ENCODE measurements at regions not wholly inside any gene's neighbourhood (a gene's known extent, or its start where the extent isn't known, plus 50 kb on each side); places are given as distances from the start of the nearest gene placed in this dataset.

DNA sequence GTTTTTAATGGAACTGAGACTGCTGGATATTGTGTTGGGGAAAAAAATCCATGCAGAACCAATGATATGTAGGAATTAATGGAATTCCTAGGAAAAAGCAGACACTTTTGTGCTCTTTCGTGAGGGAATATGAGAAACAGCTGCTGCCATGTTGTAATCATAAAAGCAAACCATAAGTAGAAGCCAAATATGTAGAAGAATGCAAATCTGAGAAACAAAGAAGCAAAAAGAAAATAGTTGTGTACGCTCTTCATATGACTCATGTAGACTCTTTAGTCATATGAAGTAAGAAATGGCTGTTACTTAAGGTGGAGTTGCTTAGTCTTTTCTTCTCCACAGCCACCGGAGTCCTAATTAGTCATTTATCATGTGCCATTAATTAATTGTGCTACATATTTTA, 298.6 kb upstream of the ZNF717 start:
- DNase-seq = no peak

DNA sequence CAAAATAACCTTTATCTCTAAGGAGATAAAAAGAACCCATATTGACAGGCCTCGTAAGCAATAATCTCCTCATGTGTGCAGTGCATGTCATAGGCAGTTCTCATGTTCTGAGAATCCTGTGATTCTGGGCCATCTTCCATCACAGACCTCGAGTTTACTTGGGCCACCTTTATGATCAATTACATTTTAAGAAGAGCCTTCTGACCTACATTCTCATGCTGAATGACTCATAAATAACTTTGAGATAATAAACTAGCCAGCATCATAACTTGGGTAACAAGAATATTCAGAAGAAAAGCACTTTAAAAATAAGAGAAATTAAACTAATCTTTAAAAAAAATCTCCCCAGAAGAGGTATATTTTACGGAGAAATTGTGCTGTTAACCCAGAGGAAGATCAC, 310.7 kb upstream of the ZNF717 start:
- DNase-seq = no peak

DNA sequence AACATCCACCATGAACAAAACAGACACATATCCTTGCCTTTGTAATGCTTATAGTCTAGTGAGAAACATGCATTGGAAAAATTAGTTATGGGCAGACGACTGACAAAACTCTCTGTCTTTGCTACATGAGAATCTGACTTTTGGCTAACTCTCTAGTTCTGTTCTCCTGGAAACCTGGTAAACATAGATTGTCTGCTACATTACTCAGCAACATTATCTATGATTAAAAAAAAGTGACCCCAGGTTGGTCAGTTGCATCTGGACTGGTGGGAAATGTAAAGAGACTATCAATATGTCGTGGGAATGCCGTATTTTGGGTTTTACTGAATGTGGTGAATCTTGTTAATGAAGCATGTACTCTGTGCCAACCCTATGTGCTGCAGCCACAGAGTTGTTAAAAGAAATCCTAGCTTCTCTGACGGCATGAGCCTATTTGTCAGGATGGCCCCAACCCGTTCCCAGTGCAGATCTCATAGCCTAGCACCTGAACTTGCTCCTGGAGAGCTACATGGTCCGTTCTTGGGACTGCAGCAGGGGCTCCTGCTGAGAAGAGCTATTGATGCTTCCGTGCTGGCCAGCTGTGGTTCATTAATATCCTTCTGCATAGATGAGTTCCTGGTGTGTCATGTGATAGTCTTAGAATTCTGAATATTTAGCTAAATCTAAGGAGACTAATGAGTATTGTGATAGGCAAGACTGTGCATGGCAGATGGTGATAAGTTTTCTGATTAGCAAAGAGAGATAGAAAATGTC, 311.7 kb upstream of the ZNF717 start:
- no peak for DNase-seq

DNA sequence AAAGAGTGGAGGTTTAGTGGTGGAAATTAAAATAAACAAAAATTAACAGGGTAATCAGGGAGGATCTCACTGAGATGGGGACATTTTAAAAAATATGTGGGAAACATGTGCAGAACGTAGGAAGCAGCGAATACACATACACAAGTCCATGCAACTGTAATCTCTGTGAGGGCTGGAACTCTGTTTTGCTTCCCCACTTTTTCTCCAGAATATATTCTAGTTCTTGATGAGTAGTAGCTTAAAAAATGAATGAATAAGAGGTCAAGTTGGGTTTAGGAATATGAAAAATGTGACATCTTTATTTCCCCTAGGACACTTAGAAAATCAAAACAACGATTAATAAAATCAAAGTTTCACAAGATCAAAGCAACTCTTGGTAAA, 312.2 kb upstream of the ZNF717 start:
- no peak for DNase-seq

DNA sequence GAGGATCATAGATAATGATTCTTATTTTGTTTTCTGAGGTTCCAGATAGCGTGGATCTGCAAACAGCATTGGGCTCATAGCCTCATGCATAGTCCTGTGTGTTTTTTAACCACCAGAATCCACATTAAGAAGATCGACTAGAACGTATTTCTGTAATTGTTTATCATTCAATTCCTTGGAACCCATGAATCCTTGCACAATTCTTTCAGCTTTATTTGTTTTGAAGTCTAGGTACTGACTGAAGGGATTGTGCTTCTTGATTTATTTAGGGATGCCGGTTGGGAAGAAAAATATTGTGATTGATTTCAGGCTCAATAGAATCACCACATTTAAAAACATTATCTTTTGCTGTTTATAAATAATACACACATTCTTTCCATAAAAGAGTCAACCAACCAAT, 314.6 kb upstream of the ZNF717 start:
- DNase-seq = no peak

DNA sequence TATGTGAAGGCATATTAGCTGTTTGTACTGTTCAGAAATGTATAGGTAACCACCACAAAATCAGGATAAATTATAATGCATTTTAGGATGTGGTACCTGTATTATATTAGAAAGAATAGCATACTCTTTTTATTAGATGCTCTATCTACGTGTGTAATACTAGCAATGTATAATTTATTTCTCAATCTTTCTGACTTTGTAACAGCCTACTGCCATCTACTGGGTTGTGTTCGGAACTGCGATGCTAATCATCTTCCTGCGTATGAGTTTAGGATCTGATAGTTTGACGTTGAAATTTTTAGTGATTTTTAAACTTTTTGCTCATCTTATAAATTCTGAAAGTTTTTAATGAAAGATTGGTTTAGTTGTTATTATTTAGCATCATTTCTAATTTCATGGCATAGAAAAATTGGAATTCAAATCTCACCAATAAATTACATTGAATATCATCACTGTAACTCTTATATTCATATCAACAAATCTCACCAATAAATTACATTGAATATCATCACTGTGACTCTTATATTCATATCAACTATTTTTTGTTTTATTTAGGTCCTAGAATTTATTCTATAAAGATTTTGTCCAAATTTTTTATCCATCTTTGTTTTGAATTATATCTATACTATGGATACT, 322.7 kb upstream of the ZNF717 start:
- peak; percentile 31 for DNase-seq

DNA sequence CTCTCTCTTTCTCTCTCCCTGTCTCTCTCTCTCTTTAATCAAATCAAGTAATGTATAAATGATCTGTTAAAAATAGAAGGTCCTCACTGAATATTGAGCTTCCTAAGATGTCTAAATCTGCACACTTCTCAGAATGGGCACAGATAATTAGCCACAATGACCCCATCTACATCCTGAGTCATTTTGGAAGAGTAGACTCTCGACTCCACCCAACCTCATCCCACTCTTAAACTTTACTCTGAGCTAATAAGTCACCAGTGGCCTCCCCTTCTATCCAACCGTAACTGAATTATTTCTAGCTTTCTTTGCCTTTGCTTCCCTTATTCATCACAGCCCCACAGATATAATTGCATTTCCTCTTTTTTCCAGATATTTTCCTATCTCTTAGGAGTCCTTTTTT, 326.5 kb upstream of the ZNF717 start:
- no peak for DNase-seq

DNA sequence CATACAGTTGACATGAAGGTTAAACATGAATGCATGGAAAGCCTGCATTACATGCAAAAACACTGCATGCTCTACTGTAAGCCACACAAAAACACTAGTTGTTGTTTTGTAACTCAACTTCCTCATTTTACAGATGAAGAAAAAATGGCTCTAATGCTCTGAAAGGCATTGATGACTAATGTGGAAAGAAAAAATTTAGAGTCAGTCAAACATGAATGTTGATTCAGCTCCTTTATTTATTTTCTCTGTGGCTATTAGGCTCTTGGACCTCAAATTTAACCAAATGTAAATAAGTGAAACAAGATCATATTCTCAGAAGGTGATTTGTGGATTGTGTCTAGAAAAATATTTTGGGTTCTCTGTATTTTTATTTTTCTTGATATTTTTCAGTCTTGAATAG, 336.7 kb upstream of the ZNF717 start:
- DNase-seq = no peak

DNA sequence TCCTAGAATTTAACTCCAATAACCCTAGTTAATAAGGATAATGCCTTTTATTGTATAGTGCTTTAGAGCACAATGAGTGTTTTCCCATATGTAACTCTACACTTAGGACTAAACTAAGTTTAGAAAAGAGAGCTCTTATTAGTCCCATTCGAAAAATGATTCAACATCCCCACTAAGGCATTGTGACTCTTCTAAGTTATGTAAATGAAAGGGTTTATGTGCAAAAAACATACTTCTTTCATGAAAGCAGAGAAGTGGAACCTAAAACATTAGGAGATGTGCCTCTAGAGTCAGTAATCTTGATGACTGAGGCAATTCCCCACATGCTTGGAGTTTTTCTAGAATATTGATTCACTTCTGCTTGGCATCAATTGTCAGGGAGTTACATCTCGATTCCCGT, 344.1 kb upstream of the ZNF717 start:
- DNase-seq = no peak

DNA sequence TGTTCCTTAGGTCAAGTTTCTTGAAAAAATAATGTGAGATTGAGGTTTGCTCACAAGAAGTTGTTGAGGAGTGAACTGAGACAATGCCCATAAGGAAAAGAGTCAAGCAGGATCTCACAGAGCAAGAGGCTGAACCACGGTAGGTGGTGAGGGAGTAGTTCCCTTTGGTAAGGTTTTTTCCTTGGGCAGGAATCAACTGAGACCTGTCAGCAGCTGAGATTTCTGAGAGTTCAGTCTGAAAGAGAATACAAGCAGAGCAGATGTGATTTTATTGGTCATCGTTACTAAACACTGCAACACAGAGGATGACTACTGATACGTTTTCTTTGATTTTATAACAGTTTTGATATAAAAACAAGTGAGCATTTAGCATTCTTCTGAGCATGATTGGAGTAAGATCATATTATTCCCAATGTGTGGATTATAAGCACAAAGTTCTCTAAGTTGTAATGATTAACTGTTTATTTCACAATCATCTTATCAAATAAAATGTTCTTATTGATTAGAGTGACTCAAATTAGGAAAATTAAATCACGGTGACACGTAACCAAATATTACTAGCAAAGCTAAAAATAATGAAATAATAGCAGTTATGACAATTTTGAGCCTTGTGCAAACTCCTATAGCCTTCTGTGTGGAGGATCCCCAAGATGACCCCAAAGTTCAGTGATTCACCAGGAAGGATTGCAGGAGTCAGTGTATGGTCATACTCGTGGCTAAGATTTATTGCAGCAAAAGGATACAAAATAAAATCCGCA, 346.2 kb upstream of the ZNF717 start:
- DNase-seq = no peak

DNA sequence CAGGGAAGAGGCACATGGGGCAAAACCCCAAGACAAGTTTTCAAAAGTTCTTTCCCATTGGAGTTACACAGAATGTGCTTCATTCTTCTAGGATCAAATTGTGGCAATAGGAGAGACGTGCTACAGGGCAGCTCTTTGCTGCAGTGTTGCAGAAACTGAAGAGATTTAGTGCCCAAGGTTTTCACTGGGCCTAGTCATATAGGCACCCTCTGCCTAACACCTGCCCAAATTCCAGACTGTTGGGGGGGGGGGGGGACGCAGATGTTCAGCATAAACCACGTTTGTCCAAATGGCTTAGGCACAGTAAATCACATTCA, 346.8 kb upstream of the ZNF717 start:
- no peak for DNase-seq

DNA sequence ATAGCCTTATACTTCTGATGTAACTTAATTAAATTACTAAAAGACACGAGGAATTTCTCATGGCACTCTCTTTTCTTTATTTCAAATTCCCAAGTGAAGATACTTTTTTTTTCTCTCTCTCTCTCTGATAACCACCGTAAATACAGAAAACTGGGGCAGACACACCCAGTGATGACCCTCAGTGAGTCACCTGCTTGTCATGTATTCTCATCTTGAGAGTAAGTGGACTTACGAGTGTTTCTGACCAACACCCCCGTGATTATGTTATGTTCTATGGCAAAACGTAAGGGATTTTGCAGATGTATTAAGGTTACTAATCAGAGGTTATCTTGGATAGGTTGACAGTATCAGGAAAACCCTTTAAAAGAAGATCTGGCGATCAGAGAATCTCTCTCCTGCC, 348.8 kb upstream of the ZNF717 start:
- no peak for DNase-seq

DNA sequence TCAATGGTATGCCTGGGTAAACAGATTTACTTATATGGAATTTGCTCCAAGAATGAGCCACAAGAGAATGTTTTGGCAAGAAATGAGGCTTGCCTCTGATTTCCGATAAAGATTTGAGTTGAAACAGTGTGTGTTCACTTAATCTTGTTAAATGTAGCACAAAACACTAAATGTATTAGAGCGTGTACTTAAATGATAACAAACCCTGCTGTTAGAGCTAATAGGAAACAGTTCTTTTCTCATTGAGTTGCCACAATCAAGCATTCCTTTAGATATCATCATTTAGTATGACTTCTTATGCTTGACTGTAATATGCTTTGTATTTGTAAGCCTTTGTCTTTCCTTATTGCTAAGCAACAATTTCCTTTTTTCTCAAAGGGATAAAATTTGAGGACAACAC, 353.6 kb upstream of the ZNF717 start:
- no peak for DNase-seq

DNA sequence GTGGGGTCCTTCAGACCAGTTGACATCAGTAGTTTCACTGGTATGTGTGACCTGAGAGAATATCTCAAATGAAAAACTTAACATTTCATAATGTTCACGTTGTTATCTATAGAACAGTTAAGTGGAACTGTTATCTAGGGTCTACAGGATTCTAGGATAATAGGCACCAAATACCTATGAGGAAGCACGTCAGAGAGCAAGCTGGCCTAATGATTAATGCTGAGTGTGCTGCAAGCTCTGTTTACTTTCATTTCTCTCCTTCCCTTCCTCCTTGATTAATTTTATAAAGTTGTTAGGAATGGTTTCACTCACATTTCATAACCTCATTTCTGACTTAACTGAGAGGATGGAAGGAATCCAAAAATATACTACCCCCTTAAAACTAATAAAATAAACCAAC, 362.5 kb upstream of the ZNF717 start:
- no peak for DNase-seq

DNA sequence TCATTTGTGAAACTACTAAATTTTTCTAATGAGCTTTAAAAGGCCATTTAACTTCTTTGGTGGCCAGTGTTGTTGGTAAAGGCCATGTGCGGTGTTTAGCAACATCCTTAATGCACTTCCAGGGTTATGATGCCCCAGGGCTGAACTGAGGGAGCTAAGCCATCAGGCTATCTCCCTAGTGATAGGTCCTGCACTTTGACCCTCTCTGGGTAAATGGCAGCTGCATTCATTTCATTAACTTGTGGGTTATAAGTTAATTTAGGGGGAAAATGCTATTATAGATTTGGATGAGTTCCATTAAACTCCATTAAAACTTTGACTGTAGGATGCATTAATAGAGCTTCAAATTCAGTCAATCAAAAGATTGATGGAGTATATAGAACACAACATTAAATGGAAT, 366.7 kb upstream of the ZNF717 start:
- DNase-seq = no peak

DNA sequence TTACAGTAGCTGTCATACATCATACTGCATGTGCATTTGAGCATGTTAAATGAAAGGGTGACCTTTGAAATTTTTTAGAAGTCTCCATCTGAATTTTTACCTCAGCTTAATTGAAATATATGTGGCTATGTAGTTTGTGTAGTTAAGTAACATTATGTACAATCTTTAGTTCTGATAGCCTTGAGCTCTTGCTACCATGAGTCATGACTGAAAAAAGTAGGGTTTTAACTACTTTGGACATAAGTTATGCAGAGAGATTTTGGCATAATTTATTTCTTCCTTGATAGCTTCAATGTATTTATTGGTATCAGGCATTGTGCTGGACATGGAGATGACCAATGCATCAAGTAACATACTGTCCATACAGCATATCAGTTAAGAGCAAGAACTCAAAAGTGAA, 376.5 kb upstream of the ZNF717 start:
- no peak for DNase-seq

DNA sequence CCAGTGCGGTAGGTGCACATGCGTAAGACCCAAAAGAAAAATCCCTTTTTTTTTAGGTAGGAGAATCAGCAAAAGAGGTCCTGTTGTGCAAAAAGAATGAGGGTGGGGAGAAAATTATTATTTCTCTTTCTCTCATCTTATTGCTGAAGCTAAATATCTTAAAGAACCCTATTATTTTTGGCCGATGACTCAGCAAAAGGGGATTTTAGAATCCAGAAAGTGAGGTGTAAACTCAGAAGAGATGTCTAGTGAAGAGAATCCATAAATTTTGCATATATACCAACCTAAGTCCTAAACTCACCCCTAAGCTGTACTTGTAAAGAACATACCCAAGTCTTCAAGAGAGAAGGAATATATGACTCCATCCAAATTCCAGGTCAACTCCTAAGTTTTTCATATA, 386.3 kb upstream of the ZNF717 start:
- DNase-seq = no peak

DNA sequence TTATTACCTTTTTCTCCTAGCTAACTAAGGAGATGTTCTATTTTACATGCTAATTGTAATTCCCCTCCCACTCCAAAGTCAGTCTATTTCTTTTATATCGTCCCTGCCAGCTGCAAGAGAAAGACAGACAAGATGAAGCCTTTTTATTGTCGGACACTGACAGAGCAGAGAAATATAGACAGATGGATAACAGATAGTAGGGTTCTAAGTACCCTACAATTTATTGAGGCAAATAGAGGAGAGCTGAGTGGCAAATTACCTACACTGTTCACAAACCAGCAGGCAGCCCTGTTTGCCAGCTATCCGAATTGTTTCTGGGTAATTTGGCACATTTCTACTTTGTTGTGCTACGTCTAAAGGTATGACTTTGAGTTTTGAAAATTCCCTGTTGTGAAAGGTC, 392.3 kb upstream of the ZNF717 start:
- DNase-seq = no peak

DNA sequence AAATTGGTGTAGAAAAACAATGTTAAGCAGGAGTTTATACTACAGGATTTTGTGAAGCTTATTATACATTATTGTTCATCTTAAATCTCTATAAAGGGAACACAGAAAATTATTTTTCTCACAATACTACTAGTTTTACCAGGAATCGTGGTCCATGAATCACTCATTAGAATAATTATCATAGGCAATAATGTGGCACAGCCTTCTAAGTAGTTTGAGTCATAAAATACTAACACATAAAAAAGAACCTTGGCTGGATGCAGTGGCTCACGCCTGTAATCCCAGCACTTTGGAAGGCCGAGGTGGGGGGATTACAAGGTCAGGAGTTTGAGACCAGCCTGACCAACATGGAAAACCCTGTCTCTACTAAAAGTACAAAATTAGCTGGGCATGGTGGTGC, 393.1 kb upstream of the ZNF717 start:
- no peak for DNase-seq

DNA sequence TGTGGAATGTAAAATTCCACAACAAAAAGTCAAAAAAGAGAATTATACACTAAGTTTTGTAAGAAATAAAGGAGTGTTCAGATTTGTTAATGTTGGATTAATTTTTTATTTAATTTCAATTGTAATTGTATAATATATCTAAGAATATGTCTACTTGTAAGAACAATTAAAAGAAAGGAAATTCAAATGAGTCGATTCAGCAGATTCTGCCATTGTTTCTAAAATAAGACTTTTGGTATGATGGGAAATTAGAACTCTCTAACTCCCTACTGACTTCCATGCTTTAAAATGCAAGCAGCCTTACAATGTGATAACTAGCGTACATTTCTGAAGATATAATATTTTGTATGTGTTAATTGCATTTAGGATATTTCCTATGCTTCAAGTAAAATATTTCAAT, 395.9 kb upstream of the ZNF717 start:
- no peak for DNase-seq

DNA sequence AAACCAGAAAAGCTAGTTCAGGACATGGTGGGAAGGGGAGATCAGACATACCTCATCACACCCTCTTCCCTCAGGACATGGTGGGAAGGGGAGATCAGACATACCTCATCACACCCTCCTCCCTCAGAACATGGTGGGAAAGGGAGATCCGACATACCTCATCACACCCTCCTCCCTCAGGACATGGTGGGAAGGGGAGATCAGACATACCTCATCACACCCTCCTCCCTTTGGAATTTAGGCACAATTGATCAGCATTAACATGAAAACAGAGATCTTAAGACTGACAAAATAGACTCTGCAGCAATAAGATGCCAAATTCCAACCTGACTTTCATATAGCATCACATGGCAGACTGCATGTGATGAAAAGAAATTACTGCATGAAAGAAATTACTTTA, 412.7 kb upstream of the ZNF717 start:
- DNase-seq = no peak

DNA sequence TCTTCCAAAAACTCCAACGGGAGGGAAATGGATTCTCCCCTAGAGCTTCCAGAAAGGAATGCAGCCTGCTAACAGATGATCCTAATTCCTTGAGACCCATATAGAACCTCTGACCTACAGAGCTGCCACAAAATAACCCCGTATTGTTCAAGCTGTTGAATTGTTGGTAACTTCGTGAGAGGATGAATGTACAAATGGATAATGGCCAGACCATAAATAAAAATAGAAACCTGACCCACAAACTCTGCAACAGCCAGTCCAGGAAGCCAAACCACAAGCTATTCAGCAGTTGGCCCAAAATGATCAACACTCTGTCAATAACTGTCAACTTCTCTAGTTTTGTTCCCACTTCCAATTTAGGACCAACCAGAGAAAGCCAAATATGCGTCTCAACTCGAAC, 414.0 kb upstream of the ZNF717 start:
- DNase-seq = no peak

DNA sequence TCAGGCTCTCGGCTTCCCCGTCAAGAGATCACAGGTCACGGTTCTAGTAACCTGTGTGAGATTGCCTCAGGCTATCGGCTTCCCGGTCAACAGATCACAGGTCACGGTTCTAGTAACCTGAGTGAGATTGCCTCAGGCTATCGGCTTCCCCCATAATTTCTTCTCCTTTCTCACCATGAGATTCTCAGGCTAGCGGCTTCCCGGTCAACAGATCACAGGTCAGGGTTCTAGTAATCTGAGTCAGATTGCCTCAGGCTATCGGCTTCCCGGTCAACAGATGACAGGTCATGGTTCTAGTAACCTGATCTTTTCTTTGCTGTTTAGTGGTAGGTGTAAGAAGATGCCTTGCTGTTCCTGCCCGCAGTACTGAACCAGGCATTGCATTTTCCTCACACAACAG, 418.2 kb upstream of the ZNF717 start:
- DNase-seq = no peak

DNA sequence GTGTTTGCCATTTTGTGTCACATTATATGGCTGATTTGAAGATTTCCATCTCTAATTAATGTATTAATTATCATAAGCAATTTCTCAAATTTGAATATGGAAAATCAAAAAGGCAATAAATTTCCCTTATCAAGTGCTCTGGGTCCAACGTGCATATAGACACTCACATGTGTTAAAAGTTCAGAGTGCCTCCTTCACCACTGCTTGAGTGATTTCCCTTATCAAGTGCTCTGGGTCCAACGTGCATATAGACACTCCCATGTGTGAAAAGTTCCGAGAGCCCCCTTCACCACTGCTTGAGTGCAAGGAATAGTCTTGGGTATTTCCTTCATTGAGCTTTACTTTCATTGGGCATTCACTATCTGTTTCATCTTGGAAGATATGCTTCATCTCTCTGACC, 421.0 kb upstream of the ZNF717 start:
- DNase-seq = no peak

DNA sequence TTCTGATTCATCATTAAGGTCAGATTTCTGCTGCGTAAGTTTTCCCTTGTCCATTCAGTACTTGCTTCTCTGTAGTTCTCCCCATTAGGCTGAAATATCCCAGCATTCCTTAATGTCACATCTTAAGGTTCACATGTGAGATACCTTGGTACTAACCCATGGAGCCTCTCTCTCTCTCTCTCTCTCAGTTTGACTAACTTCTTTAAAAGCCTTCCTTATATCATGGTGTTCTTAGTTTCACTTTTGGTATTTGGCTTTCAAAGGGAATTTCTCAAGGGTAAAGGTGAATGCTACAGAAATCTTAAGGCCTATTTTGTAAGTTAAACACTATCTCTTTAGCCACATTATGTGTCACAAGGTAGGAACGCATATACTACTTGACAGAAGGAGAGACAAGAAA, 427.3 kb upstream of the ZNF717 start:
- DNase-seq = no peak
